Bronchial epithelial cell (primary cell): ENCODE measurements at regions not wholly inside any gene's neighbourhood (a gene's known extent, or its start where the extent isn't known, plus 50 kb on each side); places are given as distances from the start of the nearest gene placed in this dataset.
"Not testable (repeated sequence)": the region's sequence is repeated elsewhere in the genome, so short reads cannot be mapped to it uniquely, and the experiment has no call there.

Experiments used
- DNase-seq: peaks from one replicate; pipeline ENCODE4 v3.0.0-alpha.2; 2010; ENCODE audit warnings: low read depth
- FAIRE-seq: peaks from 2 replicates; lab custom pipeline; 2011; peaks lifted over from hg19 to GRCh38; lab: Jason Lieb, UNC
- H3K27me3 ChIP-seq: 2 replicates; pipeline ENCODE4 v1.5.1; 2011; ENCODE audit warnings: low read length; ENCODE audit not compliant: control insufficient read depth, insufficient read depth
- H3K36me3 ChIP-seq: 2 replicates; pipeline ENCODE4 v1.5.1; 2011; ENCODE audit warnings: low read length; ENCODE audit not compliant: control insufficient read depth, insufficient read depth
- H3K4me3 ChIP-seq: 2 replicates; pipeline ENCODE4 v1.5.1; 2011; ENCODE audit warnings: mild to moderate bottlenecking, low read depth, low read length, control low read depth

DNA sequence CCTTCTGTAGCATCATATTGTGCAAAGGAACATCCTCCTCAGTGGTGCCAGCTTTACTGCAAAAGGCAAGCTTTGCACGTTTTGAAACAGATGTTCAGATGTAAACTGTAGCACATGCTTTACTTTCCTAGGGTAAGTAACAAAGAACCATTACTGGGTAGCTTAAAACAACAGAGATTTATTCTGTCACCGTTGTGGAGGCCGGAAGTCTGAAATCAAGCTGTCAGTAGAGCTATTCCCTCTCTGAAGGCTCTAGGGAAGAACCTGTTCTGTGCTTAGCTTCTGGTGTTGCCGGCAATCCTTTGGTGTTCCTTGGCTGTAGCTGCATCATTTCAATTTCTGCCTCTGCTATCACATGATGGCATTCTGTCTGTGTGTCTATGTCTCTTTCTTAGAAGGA lies 50.6 kb upstream of the ARL17B start:
- not testable (repeated sequence) for H3K4me3 ChIP-seq
- FAIRE-seq = peak; percentile 77

GRCh38 chr17:46411172-46411852 lies 49.7 kb upstream of the ARL17B start:
- H3K27me3 ChIP-seq, DNase-seq, H3K36me3 ChIP-seq, H3K4me3 ChIP-seq: not testable (repeated sequence)
- peak; percentile 83 for FAIRE-seq

More for the DNA sequence above, 50.6 kb upstream of the ARL17B start:
- not testable (repeated sequence) for H3K36me3 ChIP-seq, H3K27me3 ChIP-seq, DNase-seq
